Neural cell (in vitro differentiated cells): ENCODE measurements at regions not wholly inside any gene's neighbourhood (a gene's known extent, or its start where the extent isn't known, plus 50 kb on each side); places are given as distances from the start of the nearest gene placed in this dataset.

ENCODE experiments used
- H2AFZ ChIP-seq: fragments of 200-600, 300-800 bp; sonication (generic), shearing (Covaris generic); 2 replicates; pipeline ENCODE4 v1.6.0; 2014; ENCODE audit warnings: low read depth, mild to moderate bottlenecking, antibody characterized with exemption, low read length, moderate library complexity
- H3F3A ChIP-seq: fragments of 200-600 bp; shearing (Covaris generic); 2 replicates; pipeline ENCODE4 v1.6.1; 2016; ENCODE audit warnings: mild to moderate bottlenecking, moderate library complexity, mixed read lengths, antibody characterized with exemption, low read length; ENCODE audit not compliant: insufficient read depth, poor library complexity, severe bottlenecking
- H3K27ac ChIP-seq: fragments of 200-600, 300-800 bp; sonication (generic), shearing (Covaris generic); 2 replicates; pipeline ENCODE4 v1.5.1; 2014; ENCODE audit warnings: mild to moderate bottlenecking, low read length, moderate library complexity
- H3K27me3 ChIP-seq: fragments of 300-800, 200-600 bp; sonication (generic), shearing (Covaris generic); 2 replicates; pipeline ENCODE4 v1.6.0; 2014; ENCODE audit warnings: mild to moderate bottlenecking, low read depth, low read length, moderate library complexity; ENCODE audit not compliant: insufficient read depth
- H3K36me3 ChIP-seq: fragments of 300-800, 200-600 bp; sonication (generic), shearing (Covaris generic); 2 replicates; pipeline ENCODE4 v1.5.1; 2014; ENCODE audit warnings: mild to moderate bottlenecking, antibody characterized with exemption, low read length, moderate library complexity; ENCODE audit not compliant: insufficient read depth
- H3K4me2 ChIP-seq: fragments of 300-800, 200-600 bp; sonication (generic), shearing (Covaris generic); 2 replicates; pipeline ENCODE4 v1.6.0; 2014; ENCODE audit warnings: mild to moderate bottlenecking, low read length
- H3K4me3 ChIP-seq: fragments of 300-800, 200-600 bp; sonication (generic), shearing (Covaris generic); 2 replicates; pipeline ENCODE4 v1.5.1; 2014; ENCODE audit warnings: mild to moderate bottlenecking, low read length, moderate library complexity
- H3K79me2 ChIP-seq: fragments of 200-600 bp; shearing (Covaris generic); replicated peaks from 2 replicates; pipeline ENCODE4 v1.6.0; 2014; ENCODE audit warnings: mild to moderate bottlenecking, low read length, moderate library complexity; ENCODE audit not compliant: insufficient read depth
- H3K9ac ChIP-seq: fragments of 300-800, 200-600 bp; sonication (generic), shearing (Covaris generic); 2 replicates; pipeline ENCODE4 v1.6.1; 2016; ENCODE audit warnings: mild to moderate bottlenecking, low read length, mixed read lengths
- H3K9me2 ChIP-seq: fragments of 200-600 bp; shearing (Covaris generic); 2 replicates; pipeline ENCODE4 v1.6.1; 2016; ENCODE audit warnings: mild to moderate bottlenecking, low read length, mixed read lengths; ENCODE audit not compliant: insufficient read depth
- H3K9me3 ChIP-seq: fragments of 200-600, 300-800 bp; sonication (generic), shearing (Covaris generic); 2 replicates; pipeline ENCODE4 v1.6.1; 2016; ENCODE audit warnings: mild to moderate bottlenecking, mixed run types, low read length, moderate library complexity, mixed read lengths
- H4K20me1 ChIP-seq: fragments of 200-600 bp; shearing (Covaris generic); 2 replicates; pipeline ENCODE4 v1.6.1; 2016; ENCODE audit warnings: mild to moderate bottlenecking, mixed run types; ENCODE audit not compliant: insufficient read depth
- CTCF ChIP-seq: fragments of 450-650 bp; IDR thresholded peaks from 2 replicates; pipeline ENCODE4 v1.5.1; 2014; ENCODE audit warnings: antibody characterized with exemption, mild to moderate bottlenecking, moderate library complexity; ENCODE audit not compliant: poor library complexity, severe bottlenecking
- EP300 ChIP-seq: fragments of 450-650 bp; conservative IDR thresholded peaks from 2 replicates; pipeline ENCODE4 v1.6.1; 2014; ENCODE audit warnings: antibody characterized with exemption, mild to moderate bottlenecking, moderate library complexity; ENCODE audit not compliant: poor library complexity, severe bottlenecking
- EZH2 ChIP-seq: fragments of 200-600, 300-800 bp; shearing (Covaris generic), sonication (generic); IDR thresholded peaks from 2 replicates; pipeline ENCODE4 v1.6.1; 2014; ENCODE audit warnings: antibody characterized with exemption, low read length, borderline replicate concordance, mild to moderate bottlenecking; ENCODE audit not compliant: insufficient read depth, poor library complexity, severe bottlenecking
- MXI1 ChIP-seq: fragments of 450-650 bp; conservative IDR thresholded peaks from 2 replicates; pipeline ENCODE4 v1.6.1; 2014; ENCODE audit warnings: antibody characterized with exemption, mild to moderate bottlenecking; ENCODE audit not compliant: poor library complexity, severe bottlenecking
- POLR2AphosphoS5 ChIP-seq: IDR thresholded peaks from 2 replicates; pipeline ENCODE4 v1.6.1; 2012
- RAD21 ChIP-seq: fragments of 450-650 bp; conservative IDR thresholded peaks from 2 replicates; pipeline ENCODE4 v1.6.1; 2014; ENCODE audit warnings: antibody characterized with exemption, mild to moderate bottlenecking, moderate library complexity
- SMC3 ChIP-seq: fragments of 450-650 bp; conservative IDR thresholded peaks from 2 replicates; pipeline ENCODE4 v1.6.1; 2014; ENCODE audit warnings: antibody characterized with exemption, mild to moderate bottlenecking, moderate library complexity; ENCODE audit not compliant: poor library complexity
- TAF1 ChIP-seq: IDR thresholded peaks from 2 replicates; pipeline ENCODE4 v1.6.1; 2012; ENCODE audit warnings: low read depth
- TF ChIP-seq, protein P1 (sequence below): IDR thresholded peaks from 2 replicates; pipeline ENCODE4 v1.6.1; 2012; ENCODE audit warnings: borderline replicate concordance

- no peak overlapping the region for H3K27ac ChIP-seq
- no peaks in the 10 kb centered on the region for H3F3A ChIP-seq
- H3K79me2 ChIP-seq: no peaks in the 10 kb centered on the region
- no peak overlapping the region for H2AFZ ChIP-seq
- no peaks in the 10 kb centered on the region for H3K36me3 ChIP-seq
- H3K4me2 ChIP-seq: no peak overlapping the region
- H3K4me3 ChIP-seq: no peak overlapping the region
- no peaks in the 10 kb centered on the region for H4K20me1 ChIP-seq
- no peaks in the 10 kb centered on the region for H3K9me3 ChIP-seq
- H3K9me2 ChIP-seq: peaks cover 5% of the 10 kb centered on the region
- no peak overlapping the region for H3K9ac ChIP-seq
- no peaks in the 10 kb centered on the region for H3K27me3 ChIP-seq
- TF ChIP-seq TAF1 (no peak), RAD21 (no peak), MXI1 (no peak), CTCF (no peak), EP300 (no peak), EZH2 (no peak), SMC3 (no peak), POLR2AphosphoS5 (no peak)
- TF ChIP-seq, protein P1, sequence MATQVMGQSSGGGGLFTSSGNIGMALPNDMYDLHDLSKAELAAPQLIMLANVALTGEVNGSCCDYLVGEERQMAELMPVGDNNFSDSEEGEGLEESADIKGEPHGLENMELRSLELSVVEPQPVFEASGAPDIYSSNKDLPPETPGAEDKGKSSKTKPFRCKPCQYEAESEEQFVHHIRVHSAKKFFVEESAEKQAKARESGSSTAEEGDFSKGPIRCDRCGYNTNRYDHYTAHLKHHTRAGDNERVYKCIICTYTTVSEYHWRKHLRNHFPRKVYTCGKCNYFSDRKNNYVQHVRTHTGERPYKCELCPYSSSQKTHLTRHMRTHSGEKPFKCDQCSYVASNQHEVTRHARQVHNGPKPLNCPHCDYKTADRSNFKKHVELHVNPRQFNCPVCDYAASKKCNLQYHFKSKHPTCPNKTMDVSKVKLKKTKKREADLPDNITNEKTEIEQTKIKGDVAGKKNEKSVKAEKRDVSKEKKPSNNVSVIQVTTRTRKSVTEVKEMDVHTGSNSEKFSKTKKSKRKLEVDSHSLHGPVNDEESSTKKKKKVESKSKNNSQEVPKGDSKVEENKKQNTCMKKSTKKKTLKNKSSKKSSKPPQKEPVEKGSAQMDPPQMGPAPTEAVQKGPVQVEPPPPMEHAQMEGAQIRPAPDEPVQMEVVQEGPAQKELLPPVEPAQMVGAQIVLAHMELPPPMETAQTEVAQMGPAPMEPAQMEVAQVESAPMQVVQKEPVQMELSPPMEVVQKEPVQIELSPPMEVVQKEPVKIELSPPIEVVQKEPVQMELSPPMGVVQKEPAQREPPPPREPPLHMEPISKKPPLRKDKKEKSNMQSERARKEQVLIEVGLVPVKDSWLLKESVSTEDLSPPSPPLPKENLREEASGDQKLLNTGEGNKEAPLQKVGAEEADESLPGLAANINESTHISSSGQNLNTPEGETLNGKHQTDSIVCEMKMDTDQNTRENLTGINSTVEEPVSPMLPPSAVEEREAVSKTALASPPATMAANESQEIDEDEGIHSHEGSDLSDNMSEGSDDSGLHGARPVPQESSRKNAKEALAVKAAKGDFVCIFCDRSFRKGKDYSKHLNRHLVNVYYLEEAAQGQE: no peak
These were observed 750.0 kb downstream of the EFNB2 start for GRCh38 chr13:105785436-105785835.

DNA sequence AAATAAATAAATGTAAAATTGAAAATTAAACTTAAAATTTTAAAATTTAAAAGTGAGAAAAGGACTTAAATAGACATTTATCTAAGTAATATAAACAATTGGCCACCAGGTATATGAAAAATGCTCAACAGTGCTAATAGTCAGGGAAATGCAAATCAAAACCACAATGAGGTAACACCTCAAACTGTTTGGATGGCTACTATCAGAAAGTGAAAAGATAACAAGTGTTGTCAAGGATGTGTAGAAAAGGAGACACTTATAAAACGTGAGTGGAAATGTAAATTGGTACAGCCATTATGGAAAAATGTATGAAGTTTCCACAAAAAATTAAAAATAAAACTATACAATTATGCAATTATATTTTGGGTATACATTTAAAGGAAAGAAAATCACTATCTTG is 752.2 kb downstream of the EFNB2 start:
- TF ChIP-seq EZH2: no peak
- no peak overlapping the region for H3K4me3 ChIP-seq
- no peaks in the 10 kb centered on the region for H4K20me1 ChIP-seq
- no peaks in the 10 kb centered on the region for H3K9me3 ChIP-seq
- no peaks in the 10 kb centered on the region for H3F3A ChIP-seq
- no peak overlapping the region for H2AFZ ChIP-seq
- H3K27me3 ChIP-seq: no peaks in the 10 kb centered on the region
- no peaks in the 10 kb centered on the region for H3K9me2 ChIP-seq
- H3K36me3 ChIP-seq: no peaks in the 10 kb centered on the region
- H3K27ac ChIP-seq: no peak overlapping the region
- H3K4me2 ChIP-seq: no peak overlapping the region
- H3K79me2 ChIP-seq: no peaks in the 10 kb centered on the region
- H3K9ac ChIP-seq: no peak overlapping the region

DNA sequence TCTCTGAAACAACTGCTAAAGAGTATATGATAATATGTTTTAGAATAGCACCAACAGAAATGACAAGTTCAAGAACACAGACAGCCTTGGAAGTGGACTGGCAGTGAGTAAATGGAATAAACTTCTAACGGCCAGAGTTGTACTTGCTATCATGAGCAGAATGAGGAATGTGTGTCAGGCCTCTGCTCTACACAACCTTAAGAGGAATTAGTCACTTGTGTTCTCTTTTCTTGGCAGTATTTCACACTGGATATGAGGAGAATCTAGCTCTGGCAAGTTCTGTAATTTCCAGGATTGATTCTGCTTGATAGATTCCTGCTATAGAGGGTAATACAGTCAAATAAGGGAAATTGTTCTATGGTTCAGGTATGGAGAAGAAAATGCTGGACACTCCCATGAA is 757.3 kb downstream of the EFNB2 start:
- no peaks in the 10 kb centered on the region for H3K79me2 ChIP-seq
- H3K4me2 ChIP-seq: no peak overlapping the region
- H3K4me3 ChIP-seq: no peak overlapping the region
- H3K27ac ChIP-seq: no peak overlapping the region
- H3K27me3 ChIP-seq: no peaks in the 10 kb centered on the region
- no peaks in the 10 kb centered on the region for H3K9me3 ChIP-seq
- no peak overlapping the region for H2AFZ ChIP-seq
- H3K36me3 ChIP-seq: no peaks in the 10 kb centered on the region
- H4K20me1 ChIP-seq: no peaks in the 10 kb centered on the region
- TF ChIP-seq SMC3: no peak
- no peaks in the 10 kb centered on the region for H3K9me2 ChIP-seq
- no peaks in the 10 kb centered on the region for H3F3A ChIP-seq
- no peak overlapping the region for H3K9ac ChIP-seq
